Omental fat pad (tissue), 3 donors: ENCODE measurements at regions not wholly inside any gene's neighbourhood (a gene's known extent, or its start where the extent isn't known, plus 50 kb on each side); places are given as distances from the start of the nearest gene placed in this dataset.
"Not testable (repeated sequence)": the region's sequence is repeated elsewhere in the genome, so short reads cannot be mapped to it uniquely, and the experiment has no call there.

Experiments
- ATAC-seq: fragments of 150-250 bp; one replicate; pipeline ENCODE4 v1.9.1; 2016; ENCODE audit warnings: mild to moderate bottlenecking, moderate library complexity; ENCODE audit not compliant: low FRiP score
- DNase-seq: peaks from one replicate; pipeline ENCODE4 v3.0.0-alpha.2; 2019; ENCODE audit warnings: low spot score
- TF ChIP-seq, protein P1 (sequence below), 3 donors: fragments of 450-650 bp; IDR thresholded peaks; one replicate each; pipeline ENCODE4 v1.5.1; 2016 to 2017; ENCODE audit warnings: antibody characterized with exemption in 3 of 3, mild to moderate bottlenecking in 3 of 3, moderate library complexity in 2 of 3

DNA sequence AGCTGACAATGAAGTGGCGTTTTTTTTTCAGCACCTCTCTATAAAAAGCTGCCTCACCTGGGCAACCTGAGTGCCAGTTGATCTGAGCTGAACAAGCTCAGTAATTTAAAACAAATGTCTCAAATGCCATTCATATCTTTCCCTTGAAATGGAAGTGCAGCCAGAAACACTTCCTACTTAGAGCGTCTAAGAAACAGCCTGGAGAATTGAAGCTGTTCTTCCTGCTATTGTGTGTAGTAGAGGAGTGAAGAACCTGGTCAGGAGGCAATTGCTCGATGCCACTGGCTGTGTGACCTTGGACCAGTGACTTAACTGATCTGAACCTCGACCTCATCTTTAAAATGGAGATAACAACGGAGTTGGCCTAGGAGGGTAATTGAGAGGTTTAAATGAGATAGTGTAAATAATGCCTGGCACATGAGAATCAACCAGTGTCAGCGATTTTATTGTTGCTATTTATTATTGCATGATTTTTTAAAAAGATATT lies 95.4 kb upstream of the FOXQ1 start:
- TF ChIP-seq, protein P1, sequence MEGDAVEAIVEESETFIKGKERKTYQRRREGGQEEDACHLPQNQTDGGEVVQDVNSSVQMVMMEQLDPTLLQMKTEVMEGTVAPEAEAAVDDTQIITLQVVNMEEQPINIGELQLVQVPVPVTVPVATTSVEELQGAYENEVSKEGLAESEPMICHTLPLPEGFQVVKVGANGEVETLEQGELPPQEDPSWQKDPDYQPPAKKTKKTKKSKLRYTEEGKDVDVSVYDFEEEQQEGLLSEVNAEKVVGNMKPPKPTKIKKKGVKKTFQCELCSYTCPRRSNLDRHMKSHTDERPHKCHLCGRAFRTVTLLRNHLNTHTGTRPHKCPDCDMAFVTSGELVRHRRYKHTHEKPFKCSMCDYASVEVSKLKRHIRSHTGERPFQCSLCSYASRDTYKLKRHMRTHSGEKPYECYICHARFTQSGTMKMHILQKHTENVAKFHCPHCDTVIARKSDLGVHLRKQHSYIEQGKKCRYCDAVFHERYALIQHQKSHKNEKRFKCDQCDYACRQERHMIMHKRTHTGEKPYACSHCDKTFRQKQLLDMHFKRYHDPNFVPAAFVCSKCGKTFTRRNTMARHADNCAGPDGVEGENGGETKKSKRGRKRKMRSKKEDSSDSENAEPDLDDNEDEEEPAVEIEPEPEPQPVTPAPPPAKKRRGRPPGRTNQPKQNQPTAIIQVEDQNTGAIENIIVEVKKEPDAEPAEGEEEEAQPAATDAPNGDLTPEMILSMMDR (IDR thresholded peaks at IDR 0.05), result no peak
- DNase-seq (no peak), ATAC-seq (no peak)

DNA sequence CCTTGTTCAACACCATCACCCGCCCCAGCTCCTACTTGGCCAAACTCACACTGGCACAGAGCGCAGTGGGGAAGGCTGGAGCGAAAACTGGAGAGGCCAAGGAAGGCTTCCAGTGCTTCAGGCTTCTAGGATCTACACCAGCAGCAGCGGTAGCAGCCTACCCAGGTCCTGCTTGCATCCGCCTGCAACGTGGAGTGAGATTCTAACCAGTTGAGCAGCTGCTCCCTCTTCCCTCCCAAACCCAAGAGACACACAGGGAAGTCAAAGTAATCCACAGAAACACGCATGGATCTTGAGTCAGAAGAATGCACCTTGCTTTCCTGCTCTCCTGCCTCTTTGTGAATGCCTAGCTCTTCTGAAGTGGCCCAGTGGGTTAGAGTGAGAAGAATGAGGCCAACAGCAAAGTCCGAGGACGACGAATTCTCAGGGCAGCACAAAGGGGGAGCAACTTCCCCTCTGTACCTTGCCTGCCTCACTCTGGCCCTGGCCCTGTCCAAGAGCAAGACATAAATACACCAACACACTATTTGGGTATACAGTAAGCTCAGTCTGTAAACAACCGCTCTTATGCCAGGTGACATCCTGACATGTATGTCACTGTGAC lies 95.9 kb upstream of the FOXQ1 start:
- no peak for ATAC-seq
- DNase-seq, result no peak
- TF ChIP-seq, protein P1 (IDR thresholded peaks at IDR 0.05), result no peak

DNA sequence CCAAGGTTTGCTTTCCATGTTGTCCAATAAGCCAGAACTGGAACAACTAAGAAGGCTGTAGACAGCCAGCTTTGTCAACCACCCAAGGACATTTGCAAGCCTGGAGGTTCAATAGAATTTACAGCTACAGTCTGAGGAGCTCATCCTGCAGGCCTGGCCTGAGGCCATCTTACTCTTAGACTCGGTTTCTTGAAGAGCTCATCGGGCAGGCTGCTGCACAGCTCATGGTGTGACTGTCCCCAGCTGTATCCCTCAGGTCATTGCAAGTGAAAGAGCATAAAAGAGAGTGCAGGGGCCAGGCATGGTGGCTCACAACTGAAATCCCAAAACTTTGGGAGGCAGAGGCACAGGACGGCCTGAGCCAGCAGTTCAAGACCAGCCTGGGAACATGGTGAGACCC lies 96.9 kb upstream of the FOXQ1 start:
- ATAC-seq, result no peak
- TF ChIP-seq, protein P1 (IDR thresholded peaks at IDR 0.05), result no peak
- no peak for DNase-seq

DNA sequence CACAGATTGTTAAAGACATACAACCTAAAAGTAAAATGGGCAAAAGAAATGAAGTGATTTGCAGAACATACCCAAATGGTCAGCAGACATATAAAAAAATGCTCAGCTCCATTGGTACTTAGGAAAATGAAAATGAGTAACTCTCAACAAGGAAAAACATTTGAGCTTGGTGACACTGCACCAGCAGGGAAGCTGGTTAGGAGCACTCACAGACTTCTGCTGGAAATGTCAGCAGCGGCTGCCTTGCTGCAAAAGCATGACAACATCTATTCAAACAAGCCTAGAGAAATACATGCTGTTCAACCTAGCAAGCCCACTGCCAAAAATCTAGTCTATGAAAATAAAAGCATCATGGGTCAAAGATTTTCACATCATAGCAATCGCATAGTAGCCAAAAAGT lies 99.0 kb upstream of the FOXQ1 start:
- DNase-seq (no peak), ATAC-seq (no peak)
- TF ChIP-seq, protein P1 (IDR thresholded peaks at IDR 0.05), result no peak

DNA sequence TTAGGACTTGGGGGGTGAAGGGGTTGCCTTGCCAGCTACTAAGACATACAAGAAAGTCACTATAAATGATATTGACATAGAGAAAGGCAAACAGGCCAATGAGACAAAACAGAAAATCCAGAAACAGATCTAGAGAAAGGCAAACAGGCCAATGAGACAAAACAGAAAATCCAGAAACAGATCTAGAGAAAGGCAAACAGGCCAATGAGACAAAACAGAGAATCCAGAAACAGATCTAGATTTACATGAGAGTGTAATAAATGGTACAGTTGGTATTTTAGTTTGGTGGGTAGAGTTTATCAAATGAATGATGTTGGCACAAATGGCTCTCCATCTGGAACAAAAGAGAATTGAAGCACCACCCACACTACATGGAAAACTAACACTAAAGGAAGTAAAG lies 99.8 kb upstream of the FOXQ1 start:
- ATAC-seq, result not testable (repeated sequence)

DNA sequence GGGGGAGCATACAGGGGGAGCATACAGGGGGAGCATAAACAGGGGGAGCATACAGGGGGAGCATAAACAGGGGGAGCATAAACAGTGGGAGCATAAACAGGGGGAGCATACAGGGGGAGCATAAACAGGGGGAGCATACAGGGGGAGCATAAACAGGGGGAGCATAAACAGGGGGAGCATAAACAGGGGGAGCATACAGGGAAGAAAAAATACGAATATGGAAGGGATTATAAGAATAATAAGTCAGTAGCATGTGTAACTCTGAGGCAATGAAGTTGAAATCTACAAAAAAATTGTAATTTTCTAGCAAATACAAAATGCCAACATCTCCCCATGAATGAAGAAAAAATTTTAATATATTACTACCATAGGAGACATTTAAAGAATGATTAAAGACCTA lies 101.3 kb upstream of the FOXQ1 start:
- DNase-seq, result not testable (repeated sequence)

More for the DNA sequence above, 99.8 kb upstream of the FOXQ1 start:
- DNase-seq, result not testable (repeated sequence)

DNA sequence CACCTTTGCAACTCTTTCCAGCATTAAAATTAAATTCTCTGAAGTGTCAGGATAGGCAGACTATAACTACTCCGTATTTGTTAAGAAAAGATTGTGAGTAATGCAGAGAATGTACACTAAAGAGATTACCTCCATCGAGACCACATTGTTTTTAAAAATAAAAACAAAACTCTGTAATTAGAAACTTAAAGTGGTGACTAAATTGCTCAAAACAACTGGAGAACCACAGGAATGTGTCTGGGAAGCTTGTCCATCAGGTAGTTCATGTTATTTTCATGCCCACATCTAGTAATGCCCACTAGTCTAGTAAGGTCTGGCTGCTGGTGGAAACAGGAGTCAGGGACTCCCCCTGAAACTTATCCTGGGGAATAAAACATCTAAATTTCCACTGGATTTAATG lies 103.0 kb upstream of the FOXQ1 start:
- TF ChIP-seq, protein P1 (IDR thresholded peaks at IDR 0.05), result no peak
- ATAC-seq (no peak), DNase-seq (no peak)

More for the DNA sequence above, 101.3 kb upstream of the FOXQ1 start:
- ATAC-seq, result not testable (repeated sequence)

DNA sequence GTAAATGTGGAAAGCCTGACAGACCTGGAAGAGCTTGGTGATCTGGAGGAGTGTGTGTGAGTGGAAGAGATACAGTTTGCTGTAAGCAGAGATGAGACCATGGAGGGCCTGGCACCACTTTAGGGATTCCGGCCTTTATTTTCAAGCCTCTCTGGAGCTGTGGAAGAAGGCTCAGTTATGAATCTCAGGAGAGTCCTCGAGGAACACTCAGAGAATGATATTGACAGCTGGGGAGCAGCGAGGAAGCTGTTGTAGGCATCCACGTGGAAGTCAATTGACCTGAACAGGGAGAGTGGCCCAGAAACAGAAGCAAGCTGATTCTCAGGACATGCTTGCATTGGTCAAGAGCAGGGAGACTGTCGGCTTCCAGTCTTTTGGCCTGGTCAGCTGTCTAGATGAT lies 108.4 kb upstream of the FOXQ1 start:
- no peak for DNase-seq
- no peak for ATAC-seq
- TF ChIP-seq, protein P1 (IDR thresholded peaks at IDR 0.05), result no peak
